DLD1 (cell line): ENCODE measurements at regions not wholly inside any gene's neighbourhood (a gene's known extent, or its start where the extent isn't known, plus 50 kb on each side); places are given as distances from the start of the nearest gene placed in this dataset.

Experiments
- in situ Hi-C: cut with HindIII; loops from 2 replicates; pipeline ENCODE4 v1.10.0; 2017; ENCODE audit warnings: low sequenced_read_pairs

- in situ Hi-C loops = no loop called here
Observed at GRCh38 chr2:240277073-240277806, 136.8 kb upstream of the OTOS start.

GRCh38 chr2:240277807-240278522, 137.5 kb upstream of the OTOS start:
- in situ Hi-C loops = no loop called here

- in situ Hi-C loops = no loop called here
Observed at GRCh38 chr2:240278661-240279060, 138.2 kb upstream of the OTOS start.

GRCh38 chr2:240280621-240281020, 140.2 kb upstream of the OTOS start:
- in situ Hi-C loops = no loop called here

GRCh38 chr2:240284503-240285259, 144.2 kb upstream of the OTOS start:
- in situ Hi-C loops = no loop called here

- in situ Hi-C loops = no loop called here
Observed at GRCh38 chr2:240285725-240286124, 145.3 kb upstream of the OTOS start.

- in situ Hi-C loops = no loop called here
Observed at GRCh38 chr2:240286596-240286995, 146.1 kb upstream of the OTOS start.

GRCh38 chr2:240287011-240287410, 146.6 kb upstream of the OTOS start:
- in situ Hi-C loops = no loop called here

- in situ Hi-C loops = no loop called here
Observed at GRCh38 chr2:240287496-240288086, 147.1 kb upstream of the OTOS start.

GRCh38 chr2:240288087-240288521, 147.4 kb upstream of the GPC1 start:
- in situ Hi-C loops = no loop called here

- in situ Hi-C loops = no loop called here
Observed at GRCh38 chr2:240289701-240290431, 145.6 kb upstream of the GPC1 start.

GRCh38 chr2:240290432-240291336, 144.8 kb upstream of the GPC1 start:
- in situ Hi-C loops = no loop called here

GRCh38 chr2:240291337-240292034, 144.0 kb upstream of the GPC1 start:
- in situ Hi-C loops = no loop called here

- in situ Hi-C loops = no loop called here
Observed at GRCh38 chr2:240292035-240292574, 143.4 kb upstream of the GPC1 start.

- in situ Hi-C loops = no loop called here
Observed at GRCh38 chr2:240292619-240293525, 142.6 kb upstream of the GPC1 start.

- in situ Hi-C loops = no loop called here
Observed at GRCh38 chr2:240293557-240294461, 141.7 kb upstream of the GPC1 start.

- in situ Hi-C loops = no loop called here
Observed at GRCh38 chr2:240294514-240294913, 140.9 kb upstream of the GPC1 start.
